Bronchial epithelial cell (primary cell): ENCODE measurements at regions not wholly inside any gene's neighbourhood (a gene's known extent, or its start where the extent isn't known, plus 50 kb on each side); places are given as distances from the start of the nearest gene placed in this dataset.

Source experiments
- DNase-seq: peaks from one replicate; pipeline ENCODE4 v3.0.0-alpha.2; 2010; ENCODE audit warnings: low read depth
- FAIRE-seq: peaks from 2 replicates; lab custom pipeline; 2011; peaks lifted over from hg19 to GRCh38; lab: Jason Lieb, UNC
- H3K27me3 ChIP-seq: 2 replicates; pipeline ENCODE4 v1.5.1; 2011; ENCODE audit warnings: low read length; ENCODE audit not compliant: control insufficient read depth, insufficient read depth
- H3K36me3 ChIP-seq: 2 replicates; pipeline ENCODE4 v1.5.1; 2011; ENCODE audit warnings: low read length; ENCODE audit not compliant: control insufficient read depth, insufficient read depth
- H3K4me3 ChIP-seq: 2 replicates; pipeline ENCODE4 v1.5.1; 2011; ENCODE audit warnings: mild to moderate bottlenecking, low read depth, low read length, control low read depth
- TF ChIP-seq, protein P1 (sequence below): IDR thresholded peaks from 2 replicates; pipeline ENCODE4 v1.5.1; 2011; ENCODE audit warnings: mild to moderate bottlenecking, moderate library complexity, low read length, control low read depth, inconsistent platforms; ENCODE audit not compliant: insufficient read depth, severe bottlenecking

DNA sequence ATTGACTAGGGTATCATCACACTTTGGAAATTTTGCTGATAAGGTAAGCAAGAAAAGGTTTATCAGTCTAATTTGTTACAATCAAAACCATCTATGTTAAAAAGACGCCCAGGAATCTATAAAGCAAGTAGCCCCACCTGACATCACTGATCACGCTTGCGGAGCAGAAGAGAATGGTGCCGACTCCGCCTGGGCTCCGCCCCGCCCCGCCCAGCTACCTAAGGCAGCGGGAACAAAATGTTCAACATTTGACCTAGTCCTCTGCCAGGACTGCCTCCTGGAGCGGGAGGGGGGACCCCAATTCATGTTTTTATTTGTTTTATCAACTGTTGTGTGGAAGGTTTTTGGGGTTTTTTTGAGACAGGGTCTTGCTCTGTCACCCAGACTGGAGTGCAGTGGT, 520.5 kb downstream of the PREX1 start:
- Histone ChIP-seq H3K4me3 (no peak overlapping the region), H3K36me3 (no peaks in the 10 kb centered on the region), H3K27me3 (no peaks in the 10 kb centered on the region)
- TF ChIP-seq, protein P1, sequence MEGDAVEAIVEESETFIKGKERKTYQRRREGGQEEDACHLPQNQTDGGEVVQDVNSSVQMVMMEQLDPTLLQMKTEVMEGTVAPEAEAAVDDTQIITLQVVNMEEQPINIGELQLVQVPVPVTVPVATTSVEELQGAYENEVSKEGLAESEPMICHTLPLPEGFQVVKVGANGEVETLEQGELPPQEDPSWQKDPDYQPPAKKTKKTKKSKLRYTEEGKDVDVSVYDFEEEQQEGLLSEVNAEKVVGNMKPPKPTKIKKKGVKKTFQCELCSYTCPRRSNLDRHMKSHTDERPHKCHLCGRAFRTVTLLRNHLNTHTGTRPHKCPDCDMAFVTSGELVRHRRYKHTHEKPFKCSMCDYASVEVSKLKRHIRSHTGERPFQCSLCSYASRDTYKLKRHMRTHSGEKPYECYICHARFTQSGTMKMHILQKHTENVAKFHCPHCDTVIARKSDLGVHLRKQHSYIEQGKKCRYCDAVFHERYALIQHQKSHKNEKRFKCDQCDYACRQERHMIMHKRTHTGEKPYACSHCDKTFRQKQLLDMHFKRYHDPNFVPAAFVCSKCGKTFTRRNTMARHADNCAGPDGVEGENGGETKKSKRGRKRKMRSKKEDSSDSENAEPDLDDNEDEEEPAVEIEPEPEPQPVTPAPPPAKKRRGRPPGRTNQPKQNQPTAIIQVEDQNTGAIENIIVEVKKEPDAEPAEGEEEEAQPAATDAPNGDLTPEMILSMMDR, result no peak
- DNase-seq (no peak), FAIRE-seq (no peak)

DNA sequence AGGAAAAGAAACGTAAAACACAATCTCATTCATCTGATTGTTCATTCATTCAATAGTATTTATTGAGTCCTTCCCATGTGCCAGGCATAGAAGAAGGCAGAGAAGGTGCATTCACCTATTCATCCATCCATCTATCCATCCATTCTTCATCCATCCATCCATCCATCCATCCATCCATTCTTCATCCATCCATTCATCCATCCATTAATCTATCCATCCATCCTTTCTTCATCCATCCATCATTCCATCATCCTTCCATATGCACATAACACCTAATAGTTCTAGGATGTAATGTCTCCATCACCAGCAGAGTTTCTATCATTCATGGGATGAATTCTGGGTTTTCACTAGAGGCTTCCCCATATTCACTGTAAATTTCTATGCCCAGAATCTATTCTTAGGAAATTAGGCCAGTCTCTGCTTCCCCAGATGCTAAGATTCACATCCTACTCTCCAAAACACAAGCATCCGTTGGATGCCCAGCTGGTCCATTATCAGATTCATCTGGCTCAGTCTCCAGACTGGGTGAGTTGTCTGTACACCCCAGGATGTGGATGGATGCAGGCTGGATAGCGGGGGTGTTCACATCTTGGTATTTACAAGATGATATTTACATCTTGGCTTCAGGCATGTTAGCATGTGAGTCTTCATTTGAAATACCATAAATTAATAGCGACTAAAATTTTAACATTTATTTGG, 517.7 kb upstream of the SULF2 start:
- Histone ChIP-seq H3K36me3 (no peaks in the 10 kb centered on the region), H3K4me3 (no peak overlapping the region), H3K27me3 (no peaks in the 10 kb centered on the region)
- no peak for DNase-seq
- FAIRE-seq, result no peak
- TF ChIP-seq, protein P1, result no peak

DNA sequence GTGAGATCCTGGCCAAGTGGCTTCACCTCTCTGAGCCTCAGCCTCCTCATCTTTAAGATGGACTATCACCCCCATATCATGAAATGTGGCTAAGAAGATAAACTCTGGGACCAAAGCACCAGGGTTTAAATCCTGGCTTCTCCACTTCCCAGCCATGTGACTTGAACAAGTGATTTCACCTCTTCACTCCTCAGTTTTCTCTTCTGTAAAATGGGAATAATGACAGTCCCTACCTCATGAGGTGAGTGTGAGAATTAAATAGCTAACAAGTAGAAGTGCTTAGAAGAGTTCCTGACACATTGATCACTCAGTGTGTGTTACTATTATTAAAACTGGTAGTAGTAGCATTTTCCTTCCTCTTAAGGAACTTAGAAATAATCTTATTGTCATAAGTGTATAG, 516.9 kb upstream of the SULF2 start:
- DNase-seq (no peak), FAIRE-seq (no peak)
- Histone ChIP-seq H3K36me3 (no peaks in the 10 kb centered on the region), H3K27me3 (no peaks in the 10 kb centered on the region), H3K4me3 (no peak overlapping the region)
- TF ChIP-seq, protein P1, result no peak

DNA sequence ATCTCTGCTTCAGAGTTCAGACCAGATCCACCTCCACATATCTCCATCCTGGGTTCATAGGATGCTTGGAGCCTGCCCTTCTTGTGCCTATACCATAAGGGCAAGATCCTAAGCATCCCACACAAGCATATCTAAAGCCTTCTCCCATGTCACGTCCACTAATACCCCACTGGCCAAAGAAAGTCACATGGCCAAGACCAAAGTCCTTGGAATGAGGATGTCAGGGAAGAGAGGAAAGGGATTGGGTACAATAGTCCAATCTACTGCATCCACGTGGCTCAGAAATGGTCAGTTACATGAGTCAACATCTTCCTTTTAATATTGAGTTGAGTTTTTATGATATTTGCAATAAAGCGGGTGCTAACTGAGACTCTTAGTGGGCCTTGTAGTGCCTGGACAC, 515.9 kb upstream of the SULF2 start:
- DNase-seq (no peak), FAIRE-seq (no peak)
- Histone ChIP-seq H3K36me3 (no peaks in the 10 kb centered on the region), H3K27me3 (no peaks in the 10 kb centered on the region), H3K4me3 (no peak overlapping the region)
- TF ChIP-seq, protein P1, result no peak

DNA sequence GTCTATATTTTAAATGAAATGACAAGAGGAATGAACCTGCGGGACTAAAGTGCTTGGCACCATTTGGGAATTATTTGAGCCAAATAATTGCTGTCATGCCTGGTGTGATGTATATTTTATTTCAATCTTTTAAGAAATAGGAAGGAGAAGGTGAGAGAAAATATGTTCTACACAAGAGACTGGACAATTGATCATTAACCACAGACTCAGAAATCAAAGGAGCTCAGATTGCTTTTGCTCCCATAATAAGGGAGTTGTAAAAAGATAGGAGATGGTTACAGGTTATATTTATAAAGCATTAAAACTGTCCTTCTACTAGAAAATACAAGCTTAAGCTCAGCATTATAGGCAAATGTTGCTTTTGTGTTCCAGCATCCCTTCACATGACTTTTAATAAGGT, 515.2 kb upstream of the SULF2 start:
- no peak overlapping the region for H3K4me3 ChIP-seq
- no peak for DNase-seq
- H3K27me3 ChIP-seq, result no peaks in the 10 kb centered on the region
- FAIRE-seq, result no peak
- no peaks in the 10 kb centered on the region for H3K36me3 ChIP-seq
- TF ChIP-seq, protein P1, result no peak

DNA sequence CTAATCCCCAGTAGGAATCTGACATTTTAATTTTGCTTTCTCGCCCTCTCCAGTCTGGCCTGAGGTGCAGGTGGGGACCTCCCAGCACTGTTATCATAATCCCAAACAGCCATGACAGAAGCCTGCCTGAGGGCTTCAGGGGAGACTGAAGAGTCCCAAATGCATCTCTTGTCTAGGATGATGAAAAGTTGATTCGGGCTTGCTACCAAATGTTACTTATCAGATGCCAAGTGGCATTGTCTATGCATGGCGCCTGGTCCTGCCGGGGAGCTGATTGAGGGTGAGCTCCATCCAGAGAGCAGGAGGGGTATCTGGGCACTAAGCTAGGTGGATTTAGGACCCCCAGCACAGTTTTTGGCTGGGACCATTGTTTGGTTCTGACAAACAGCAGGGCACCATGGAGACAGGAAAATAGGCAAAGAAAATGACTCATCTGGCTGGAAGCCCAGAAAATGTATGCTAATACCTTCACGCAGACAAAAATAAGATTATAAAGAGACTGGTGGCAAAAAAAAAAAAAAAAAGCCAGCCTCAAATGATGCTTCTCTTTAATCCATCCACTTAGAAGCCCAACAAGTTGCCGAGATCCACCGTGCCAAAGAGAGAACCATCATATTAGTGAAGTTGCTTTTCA, 513.7 kb upstream of the SULF2 start:
- FAIRE-seq, result no peak
- Histone ChIP-seq H3K27me3 (no peaks in the 10 kb centered on the region), H3K36me3 (no peaks in the 10 kb centered on the region), H3K4me3 (no peak overlapping the region)
- TF ChIP-seq, protein P1, result no peak
- DNase-seq, result peak; percentile 88
